ENCODE measurements at regions not wholly inside any gene's neighbourhood (a gene's known extent, or its start where the extent isn't known, plus 50 kb on each side); places are given as distances from the start of the nearest gene placed in this dataset.
"Not testable (repeated sequence)": the region's sequence is repeated elsewhere in the genome, so short reads cannot be mapped to it uniquely, and the experiment has no call there.

DNA sequence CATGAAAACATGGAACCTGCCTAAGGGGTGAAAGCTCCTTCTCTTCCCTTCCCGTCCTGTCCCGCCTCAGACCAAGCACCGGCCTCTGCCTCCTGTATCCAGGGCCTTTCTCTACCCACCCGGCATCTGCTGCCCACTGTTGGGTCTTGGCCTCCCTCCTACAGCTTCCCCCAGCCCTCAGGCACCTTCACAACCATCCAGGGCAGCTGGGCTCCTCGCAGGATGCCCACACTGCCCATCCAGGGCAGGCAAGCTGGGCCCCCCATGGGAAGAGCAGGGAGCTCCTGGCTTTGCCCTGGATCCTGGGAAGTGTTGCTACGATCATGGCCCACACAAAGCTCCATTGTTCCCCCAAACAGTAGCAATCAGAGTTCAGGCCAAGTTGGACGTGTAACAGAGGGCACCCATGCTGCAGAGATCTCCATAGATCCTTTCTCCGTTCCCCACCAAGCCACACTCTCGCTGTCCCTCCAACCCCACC lies 206.6 kb downstream of the NDUFA10 start (continued):
- TF ChIP-seq, protein P1, sequence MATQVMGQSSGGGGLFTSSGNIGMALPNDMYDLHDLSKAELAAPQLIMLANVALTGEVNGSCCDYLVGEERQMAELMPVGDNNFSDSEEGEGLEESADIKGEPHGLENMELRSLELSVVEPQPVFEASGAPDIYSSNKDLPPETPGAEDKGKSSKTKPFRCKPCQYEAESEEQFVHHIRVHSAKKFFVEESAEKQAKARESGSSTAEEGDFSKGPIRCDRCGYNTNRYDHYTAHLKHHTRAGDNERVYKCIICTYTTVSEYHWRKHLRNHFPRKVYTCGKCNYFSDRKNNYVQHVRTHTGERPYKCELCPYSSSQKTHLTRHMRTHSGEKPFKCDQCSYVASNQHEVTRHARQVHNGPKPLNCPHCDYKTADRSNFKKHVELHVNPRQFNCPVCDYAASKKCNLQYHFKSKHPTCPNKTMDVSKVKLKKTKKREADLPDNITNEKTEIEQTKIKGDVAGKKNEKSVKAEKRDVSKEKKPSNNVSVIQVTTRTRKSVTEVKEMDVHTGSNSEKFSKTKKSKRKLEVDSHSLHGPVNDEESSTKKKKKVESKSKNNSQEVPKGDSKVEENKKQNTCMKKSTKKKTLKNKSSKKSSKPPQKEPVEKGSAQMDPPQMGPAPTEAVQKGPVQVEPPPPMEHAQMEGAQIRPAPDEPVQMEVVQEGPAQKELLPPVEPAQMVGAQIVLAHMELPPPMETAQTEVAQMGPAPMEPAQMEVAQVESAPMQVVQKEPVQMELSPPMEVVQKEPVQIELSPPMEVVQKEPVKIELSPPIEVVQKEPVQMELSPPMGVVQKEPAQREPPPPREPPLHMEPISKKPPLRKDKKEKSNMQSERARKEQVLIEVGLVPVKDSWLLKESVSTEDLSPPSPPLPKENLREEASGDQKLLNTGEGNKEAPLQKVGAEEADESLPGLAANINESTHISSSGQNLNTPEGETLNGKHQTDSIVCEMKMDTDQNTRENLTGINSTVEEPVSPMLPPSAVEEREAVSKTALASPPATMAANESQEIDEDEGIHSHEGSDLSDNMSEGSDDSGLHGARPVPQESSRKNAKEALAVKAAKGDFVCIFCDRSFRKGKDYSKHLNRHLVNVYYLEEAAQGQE (IDR thresholded peaks at IDR 0.05), result no peak
- TF ChIP-seq RXRA (IDR thresholded peaks at IDR 0.05), result no peak
- TF ChIP-seq, protein P2, sequence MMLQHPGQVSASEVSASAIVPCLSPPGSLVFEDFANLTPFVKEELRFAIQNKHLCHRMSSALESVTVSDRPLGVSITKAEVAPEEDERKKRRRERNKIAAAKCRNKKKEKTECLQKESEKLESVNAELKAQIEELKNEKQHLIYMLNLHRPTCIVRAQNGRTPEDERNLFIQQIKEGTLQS (IDR thresholded peaks at IDR 0.05), result no peak

GRCh38 chr2:239818086-239818485 lies 207.1 kb downstream of the NDUFA10 start:
- 88% methylated on average over 5 of the region's 5 CpGs for WGBS
- DNase-seq (ENCODE audit: low spot score), result peak; percentile 28
- Histone ChIP-seq H3K9me3 (ENCODE audit: control insufficient read depth in 4 of 4, low read length in 3 of 4) (no peaks in the 10 kb centered on the region), H3K27me3 (ENCODE audit: control insufficient read depth in 4 of 4, insufficient read depth in 4 of 4, low read length in 3 of 4) (no peaks in the 10 kb centered on the region), H3K9ac (ENCODE audit: low read depth in 1 of 2, low read length in 2 of 2) (no peak overlapping the region), H3K36me3 (ENCODE audit: control insufficient read depth in 4 of 4, insufficient read depth in 3 of 4, low read depth in 1 of 4, low read length in 3 of 4) (no peaks in the 10 kb centered on the region), H3K4me3 (ENCODE audit: low read depth in 1 of 3, low read length in 3 of 3) (no peak overlapping the region), H3K4me1 (ENCODE audit: control insufficient read depth in 4 of 4, insufficient read depth in 4 of 4, low read length in 3 of 4) (no peaks in the 10 kb centered on the region), H3K27ac (ENCODE audit: low read depth in 1 of 2, low read length in 2 of 2) (no peak overlapping the region)
- TF ChIP-seq MAX (IDR thresholded peaks at IDR 0.05) (no peak), YY1 (IDR thresholded peaks at IDR 0.05) (no peak), HNF4G (IDR thresholded peaks at IDR 0.05) (no peak)
- TF ChIP-seq, protein P3, sequence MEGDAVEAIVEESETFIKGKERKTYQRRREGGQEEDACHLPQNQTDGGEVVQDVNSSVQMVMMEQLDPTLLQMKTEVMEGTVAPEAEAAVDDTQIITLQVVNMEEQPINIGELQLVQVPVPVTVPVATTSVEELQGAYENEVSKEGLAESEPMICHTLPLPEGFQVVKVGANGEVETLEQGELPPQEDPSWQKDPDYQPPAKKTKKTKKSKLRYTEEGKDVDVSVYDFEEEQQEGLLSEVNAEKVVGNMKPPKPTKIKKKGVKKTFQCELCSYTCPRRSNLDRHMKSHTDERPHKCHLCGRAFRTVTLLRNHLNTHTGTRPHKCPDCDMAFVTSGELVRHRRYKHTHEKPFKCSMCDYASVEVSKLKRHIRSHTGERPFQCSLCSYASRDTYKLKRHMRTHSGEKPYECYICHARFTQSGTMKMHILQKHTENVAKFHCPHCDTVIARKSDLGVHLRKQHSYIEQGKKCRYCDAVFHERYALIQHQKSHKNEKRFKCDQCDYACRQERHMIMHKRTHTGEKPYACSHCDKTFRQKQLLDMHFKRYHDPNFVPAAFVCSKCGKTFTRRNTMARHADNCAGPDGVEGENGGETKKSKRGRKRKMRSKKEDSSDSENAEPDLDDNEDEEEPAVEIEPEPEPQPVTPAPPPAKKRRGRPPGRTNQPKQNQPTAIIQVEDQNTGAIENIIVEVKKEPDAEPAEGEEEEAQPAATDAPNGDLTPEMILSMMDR (IDR thresholded peaks at IDR 0.05; ENCODE audit: low read depth, low read length, missing input control), result no peak
- TF ChIP-seq, protein P4, sequence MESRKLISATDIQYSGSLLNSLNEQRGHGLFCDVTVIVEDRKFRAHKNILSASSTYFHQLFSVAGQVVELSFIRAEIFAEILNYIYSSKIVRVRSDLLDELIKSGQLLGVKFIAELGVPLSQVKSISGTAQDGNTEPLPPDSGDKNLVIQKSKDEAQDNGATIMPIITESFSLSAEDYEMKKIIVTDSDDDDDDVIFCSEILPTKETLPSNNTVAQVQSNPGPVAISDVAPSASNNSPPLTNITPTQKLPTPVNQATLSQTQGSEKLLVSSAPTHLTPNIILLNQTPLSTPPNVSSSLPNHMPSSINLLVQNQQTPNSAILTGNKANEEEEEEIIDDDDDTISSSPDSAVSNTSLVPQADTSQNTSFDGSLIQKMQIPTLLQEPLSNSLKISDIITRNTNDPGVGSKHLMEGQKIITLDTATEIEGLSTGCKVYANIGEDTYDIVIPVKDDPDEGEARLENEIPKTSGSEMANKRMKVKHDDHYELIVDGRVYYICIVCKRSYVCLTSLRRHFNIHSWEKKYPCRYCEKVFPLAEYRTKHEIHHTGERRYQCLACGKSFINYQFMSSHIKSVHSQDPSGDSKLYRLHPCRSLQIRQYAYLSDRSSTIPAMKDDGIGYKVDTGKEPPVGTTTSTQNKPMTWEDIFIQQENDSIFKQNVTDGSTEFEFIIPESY (IDR thresholded peaks at IDR 0.05), result no peak

- not testable (repeated sequence) for H3K36me3 ChIP-seq (ENCODE audit: control insufficient read depth in 4 of 4, insufficient read depth in 3 of 4, low read depth in 1 of 4, low read length in 3 of 4); H3K27ac ChIP-seq (ENCODE audit: low read depth in 1 of 2, low read length in 2 of 2); H3K9ac ChIP-seq (ENCODE audit: low read depth in 1 of 2, low read length in 2 of 2); H3K27me3 ChIP-seq (ENCODE audit: control insufficient read depth in 4 of 4, insufficient read depth in 4 of 4, low read length in 3 of 4); H3K4me3 ChIP-seq (ENCODE audit: low read depth in 1 of 3, low read length in 3 of 3); H3K4me1 ChIP-seq (ENCODE audit: control insufficient read depth in 4 of 4, insufficient read depth in 4 of 4, low read length in 3 of 4); H3K9me3 ChIP-seq (ENCODE audit: control insufficient read depth in 4 of 4, low read length in 3 of 4)
- WGBS, result 77% methylated on average over 8 of the region's 8 CpGs
- peak; percentile 31 for DNase-seq (ENCODE audit: low spot score)
Observed at GRCh38 chr2:239817468-239818031, 207.6 kb downstream of the NDUFA10 start.

Measured in liver (tissue), 8 donors.